GM12878 (cell line): ENCODE measurements at regions not wholly inside any gene's neighbourhood (a gene's known extent, or its start where the extent isn't known, plus 50 kb on each side); places are given as distances from the start of the nearest gene placed in this dataset.

Experiments
- ATAC-seq: fragments of 200-7000 bp; cut with Tn5 transposase; 3 replicates; pipeline ENCODE4 v1.9.1; 2020; ENCODE audit warnings: mild to moderate bottlenecking, moderate library complexity
- BruUV-seq: library from RNA; stranded (reverse); fragments of 400-500 nt; replicated peaks from 2 replicates; lab custom pipeline; 2021; lab: Mats Ljungman, UMichigan
- CTCF ChIA-PET: fragments of 300-600 bp; sonication (Branson Sonifier 250); formaldehyde crosslinking; extraction: SDS; loops from one replicate; lab custom pipeline; 2021; ENCODE audit warnings: inconsistent platforms; lab: Yijun Ruan, JAX
- POLR2A ChIA-PET: fragments of 350-600 bp; formaldehyde crosslinking; extraction: SDS; loops from one replicate; lab custom pipeline; 2021; ENCODE audit warnings: inconsistent platforms; lab: Charles Lee
- RAD21 ChIA-PET: fragments of 300-600 bp; sonication (Branson Sonifier 250); formaldehyde crosslinking; loops from one replicate; lab custom pipeline; 2023; ENCODE audit warnings: antibody characterized with exemption; ENCODE audit not compliant: unreplicated experiment; lab: Charles Lee
- SMC1A ChIA-PET: fragments of 300-600 bp; sonication (Branson Sonifier 250); formaldehyde crosslinking; loops from one replicate; lab custom pipeline; 2023; ENCODE audit not compliant: unreplicated experiment, uncharacterized antibody; lab: Charles Lee
- DNase-seq: peaks from one replicate; pipeline ENCODE4 v3.0.0-alpha.2; 2011; ENCODE audit warnings: low read depth, low spot score
- FAIRE-seq: peaks from 3 replicates; lab custom pipeline; 2011; peaks lifted over from hg19 to GRCh38; lab: Jason Lieb, UNC
- H2AFZ ChIP-seq: 2 replicates; pipeline ENCODE4 v1.6.0; 2011; ENCODE audit warnings: low read depth, low read length, control low read depth; ENCODE audit not compliant: control insufficient read depth
- H3K27ac ChIP-seq: 2 replicates; pipeline ENCODE4 v1.5.1; 2011; ENCODE audit warnings: control low read depth; ENCODE audit not compliant: control insufficient read depth, insufficient read depth
- H3K27me3 ChIP-seq, 2 experiments: replicated peaks in 1 of 2; 2 replicates each; pipeline versions ENCODE4 v1.6.0 to v1.6.1; 2011; ENCODE audit warnings: low read length in 1 of 2; ENCODE audit not compliant: control insufficient read depth in 2 of 2, insufficient read depth in 2 of 2
- H3K36me3 ChIP-seq, 2 experiments: 2 replicates each; pipeline ENCODE4 v1.5.1; 2011; ENCODE audit warnings: low read length in 1 of 2; ENCODE audit not compliant: control insufficient read depth in 2 of 2, insufficient read depth in 2 of 2
- H3K4me1 ChIP-seq: 2 replicates; pipeline ENCODE4 v1.6.1; 2011; ENCODE audit warnings: mild to moderate bottlenecking, low read length, moderate library complexity, mixed read lengths; ENCODE audit not compliant: control insufficient read depth, insufficient read depth
- H3K4me2 ChIP-seq: 2 replicates; pipeline ENCODE4 v1.6.0; 2011; ENCODE audit warnings: control low read depth; ENCODE audit not compliant: control insufficient read depth, insufficient read depth
- H3K4me3 ChIP-seq: fragments of 200-600 bp; sonication (generic); 2 replicates; pipeline ENCODE4 v1.5.1; 2016
- H3K79me2 ChIP-seq: 2 replicates; pipeline ENCODE4 v1.6.0; 2011; ENCODE audit warnings: low read length; ENCODE audit not compliant: control insufficient read depth, insufficient read depth
- H3K9ac ChIP-seq: 2 replicates; pipeline ENCODE4 v1.8.0; 2011; ENCODE audit warnings: low read length, control low read depth, mixed read lengths; ENCODE audit not compliant: control insufficient read depth, insufficient read depth
- H3K9me3 ChIP-seq: replicated peaks from 3 replicates; pipeline ENCODE4 v1.5.1; 2011; ENCODE audit warnings: mild to moderate bottlenecking, low read length; ENCODE audit not compliant: control insufficient read depth, insufficient read depth
- H4K20me1 ChIP-seq: 2 replicates; pipeline ENCODE4 v1.6.0; 2011; ENCODE audit not compliant: control insufficient read depth, insufficient read depth
- ATF7 ChIP-seq: fragments of 450-650 bp; IDR thresholded peaks from 2 replicates; pipeline ENCODE4 v1.6.1; 2016; ENCODE audit warnings: low read depth, mild to moderate bottlenecking
- EED ChIP-seq: sonication (generic); IDR thresholded peaks from 2 replicates; pipeline ENCODE4 v1.6.1; 2016; ENCODE audit warnings: antibody characterized with exemption, low read depth
- IRF3 ChIP-seq: fragments of 450-650 bp; IDR thresholded peaks from 2 replicates; pipeline ENCODE4 v1.6.1; 2014; ENCODE audit warnings: mild to moderate bottlenecking
- MYB ChIP-seq: fragments of 150-350 bp; IDR thresholded peaks from 2 replicates; pipeline ENCODE4 v1.6.1; 2014; ENCODE audit warnings: mild to moderate bottlenecking, low read depth, low read length, borderline replicate concordance
- RB1 ChIP-seq: fragments of 450-650 bp; formaldehyde crosslinking; IDR thresholded peaks from 2 replicates; pipeline ENCODE4 v1.6.1; 2017; ENCODE audit warnings: mild to moderate bottlenecking, borderline replicate concordance
- REST ChIP-seq: IDR thresholded peaks from 2 replicates; pipeline ENCODE4 v1.6.1; 2012; ENCODE audit warnings: mild to moderate bottlenecking, low read depth, low read length
- in situ Hi-C: fragments of 300-500 bp; cut with MboI; formaldehyde crosslinking; loops from 9 replicates; pipeline ENCODE4 v1.14.3; 2018; ENCODE audit warnings: mixed read lengths
- intact Hi-C: fragments of 100-400 bp; cut with micrococcal nuclease; formaldehyde crosslinking; loops from one replicate; pipeline ENCODE4 v1.14.2; 2022; ENCODE audit not compliant: unreplicated experiment

- no peak for TF ChIP-seq MYB
- TF ChIP-seq RB1, result no peak
- TF ChIP-seq EED, result no peak
- no peak for TF ChIP-seq IRF3
Measured at GRCh38 chr3:131151-131888, 65.2 kb upstream of the CHL1 start (continued).

- in situ Hi-C loops, result no loop called here
- no peaks in the 10 kb centered on the region for H3K36me3 ChIP-seq
- no peak for FAIRE-seq
- no peak overlapping the region for H3K9ac ChIP-seq
- no peak overlapping the region for H3K4me3 ChIP-seq
- no peaks in the 10 kb centered on the region for H4K20me1 ChIP-seq
- no peaks in the 10 kb centered on the region for H3K9me3 ChIP-seq
- SMC1A ChIA-PET, result no interaction called here
- no peak for ATAC-seq
- no peak overlapping the region for H3K27ac ChIP-seq
- H2AFZ ChIP-seq, result no peak overlapping the region
- H3K4me1 ChIP-seq, result no peaks in the 10 kb centered on the region
- H3K79me2 ChIP-seq, result no peaks in the 10 kb centered on the region
- CTCF ChIA-PET, result interaction anchor here (1.6 kb wide), 1 partner anchor 16 kb away, joined by 4 read pairs; no protein-coding TSS in a partner anchor
- POLR2A ChIA-PET, result no interaction called here
- intact Hi-C loops, result no loop called here
- no peaks in the 10 kb centered on the region for H3K27me3 ChIP-seq
- H3K4me2 ChIP-seq, result no peak overlapping the region
- no peak for DNase-seq
- RAD21 ChIA-PET, result no interaction called here
- no TSS peak for BruUV-seq
- TF ChIP-seq REST (peak; percentile 44; the same call in 1 of the 2 replicates), ATF7 (no peak)
- TF ChIP-seq, all 136 proteins: peak for 1
Measured at GRCh38 chr3:132378-132777, 64.2 kb upstream of the CHL1 start.
